HCT116 (cell line): ENCODE measurements at regions not wholly inside any gene's neighbourhood (a gene's known extent, or its start where the extent isn't known, plus 50 kb on each side); places are given as distances from the start of the nearest gene placed in this dataset.

Source experiments
- ATAC-seq: fragments of 200-7000 bp; cut with Tn5 transposase; 2 replicates; pipeline ENCODE4 v1.9.1; 2020; ENCODE audit warnings: mild to moderate bottlenecking, moderate library complexity
- BruUV-seq: library from RNA; stranded (reverse); fragments of 400-500 nt; replicated peaks from 2 replicates; lab custom pipeline; 2021; lab: Mats Ljungman, UMichigan
- CTCF ChIA-PET: fragments of 300-600 bp; sonication (Branson Sonifier 250); formaldehyde crosslinking; loops from one replicate; lab custom pipeline; 2021; ENCODE audit warnings: antibody characterized with exemption; lab: Charles Lee
- POLR2A ChIA-PET: fragments of 300-600, 350-600 bp; sonication (Branson Sonifier 250); formaldehyde crosslinking; loops from one replicate; lab custom pipeline; 2021; ENCODE audit warnings: antibody characterized with exemption; lab: Charles Lee
- RAD21 ChIA-PET, 2 experiments: fragments of 300-600 bp; sonication (Branson Sonifier 250); formaldehyde crosslinking; loops; one replicate each; lab custom pipeline; 2023; ENCODE audit warnings: low total read pairs in 2 of 2; ENCODE audit not compliant: uncharacterized antibody in 2 of 2, unreplicated experiment in 2 of 2, low non-redundant PET in 1 of 2; lab: Charles Lee
- DNase-seq: peaks from one replicate; pipeline ENCODE4 v3.0.0-alpha.2; 2010; ENCODE audit warnings: low read depth, low spot score
- H2AFZ ChIP-seq: fragments of 200-600 bp; shearing (Covaris generic), sonication (generic); 2 replicates; pipeline ENCODE4 v1.6.1; 2017; ENCODE audit warnings: low read depth, mixed run types, mixed read lengths, antibody characterized with exemption, low read length; ENCODE audit not compliant: poor library complexity, severe bottlenecking
- H3K27ac ChIP-seq: 2 replicates; pipeline ENCODE4 v1.5.1; 2012; ENCODE audit warnings: low read depth, low read length
- H3K27me3 ChIP-seq: fragments of 200-600 bp; sonication (generic); 2 replicates; pipeline ENCODE4 v1.6.1; 2016; ENCODE audit warnings: mixed run types, low read length, mixed read lengths; ENCODE audit not compliant: insufficient read depth
- H3K36me3 ChIP-seq, 2 experiments: fragments of 200-500 bp in 1 of 2; fragments of 200-600 bp in 1 of 2; sonication (Bioruptor generic) in 1 of 2; sonication (generic) in 1 of 2; 2 replicates each; pipeline versions ENCODE4 v1.5.1 to v1.6.1; 2014 to 2016; ENCODE audit warnings: low read length in 2 of 2, inconsistent platforms in 1 of 2, mixed read lengths in 1 of 2, mixed run types in 1 of 2; ENCODE audit not compliant: insufficient read depth in 2 of 2, control insufficient read depth in 1 of 2
- H3K4me1 ChIP-seq, 2 experiments: fragments of 200-600 bp in 1 of 2; sonication (generic) in 1 of 2; 2 replicates each; pipeline versions ENCODE4 v1.5.1 to v1.6.1; 2012 to 2017; ENCODE audit warnings: low read length in 2 of 2, inconsistent platforms in 1 of 2, mild to moderate bottlenecking in 1 of 2, mixed read lengths in 1 of 2, mixed run types in 1 of 2, moderate library complexity in 1 of 2; ENCODE audit not compliant: insufficient read depth in 2 of 2, control insufficient read depth in 1 of 2
- H3K4me2 ChIP-seq: fragments of 200-600 bp; sonication (generic); 2 replicates; pipeline ENCODE4 v1.6.1; 2017; ENCODE audit warnings: mixed run types, low read length, mixed read lengths
- H3K4me3 ChIP-seq, 2 experiments: fragments of 200-600 bp in 1 of 2; sonication (generic) in 1 of 2; replicated peaks in 1 of 2; 2 replicates each; pipeline ENCODE4 v1.5.1; 2011 to 2016; ENCODE audit warnings: low read length in 2 of 2, control low read depth in 1 of 2, low read depth in 1 of 2, mild to moderate bottlenecking in 1 of 2, mixed read lengths in 1 of 2, mixed run types in 1 of 2
- H3K79me2 ChIP-seq: fragments of 200-600 bp; sonication (generic); 2 replicates; pipeline ENCODE4 v1.6.1; 2017; ENCODE audit warnings: mild to moderate bottlenecking, mixed run types, low read length, moderate library complexity, mixed read lengths; ENCODE audit not compliant: insufficient read depth
- H3K9ac ChIP-seq: fragments of 200-600 bp; sonication (generic); 2 replicates; pipeline ENCODE4 v1.6.1; 2016; ENCODE audit warnings: low read length, mixed read lengths
- H3K9me2 ChIP-seq: fragments of 200-600 bp; sonication (generic), shearing (Covaris generic); 2 replicates; pipeline ENCODE4 v1.6.1; 2017; ENCODE audit warnings: mixed run types, mild to moderate bottlenecking, moderate library complexity; ENCODE audit not compliant: insufficient read depth
- H3K9me3 ChIP-seq, 2 experiments: fragments of 200-500 bp in 1 of 2; fragments of 200-600 bp in 1 of 2; sonication (Bioruptor generic) in 1 of 2; sonication (generic) in 1 of 2; 2 replicates each; pipeline ENCODE4 v1.6.1; 2014 to 2017; ENCODE audit warnings: low read length in 2 of 2, mixed read lengths in 2 of 2, inconsistent platforms in 1 of 2, low read depth in 1 of 2, mild to moderate bottlenecking in 1 of 2, mixed run types in 1 of 2, moderate library complexity in 1 of 2; ENCODE audit not compliant: control insufficient read depth in 1 of 2, insufficient read depth in 1 of 2
- H4K20me1 ChIP-seq: fragments of 200-600 bp; sonication (generic), shearing (Covaris generic); 2 replicates; pipeline ENCODE4 v1.6.1; 2017; ENCODE audit warnings: mixed run types, mild to moderate bottlenecking, moderate library complexity; ENCODE audit not compliant: insufficient read depth
- CBX3 ChIP-seq: IDR thresholded peaks from 2 replicates; pipeline ENCODE4 v1.6.1; 2012; ENCODE audit warnings: low read depth
- EGR1 ChIP-seq: IDR thresholded peaks from 2 replicates; pipeline ENCODE4 v1.6.1; 2012; ENCODE audit warnings: low read depth
- ELF1 ChIP-seq: IDR thresholded peaks from 2 replicates; pipeline ENCODE4 v1.6.1; 2012; ENCODE audit warnings: low read depth, borderline replicate concordance
- FOSL1 ChIP-seq: IDR thresholded peaks from 2 replicates; pipeline ENCODE4 v1.6.1; 2012; ENCODE audit warnings: low read depth
- JUND ChIP-seq: IDR thresholded peaks from 2 replicates; pipeline ENCODE4 v1.6.1; 2012
- POLR2A ChIP-seq: IDR thresholded peaks from 2 replicates; pipeline ENCODE4 v1.7.0; 2011; ENCODE audit warnings: borderline replicate concordance; ENCODE audit not compliant: insufficient read depth, insufficient read length; ENCODE audit errors: extremely low read depth
- POLR2AphosphoS5 ChIP-seq: IDR thresholded peaks from 2 replicates; pipeline ENCODE4 v1.6.1; 2011; ENCODE audit warnings: mild to moderate bottlenecking, low read depth, low read length, moderate library complexity
- RAD21 ChIP-seq: IDR thresholded peaks from 2 replicates; pipeline ENCODE4 v1.6.1; 2012; ENCODE audit warnings: low read depth, mild to moderate bottlenecking
- REST ChIP-seq: IDR thresholded peaks from 2 replicates; pipeline ENCODE4 v1.6.1; 2012; ENCODE audit warnings: low read depth
- SRF ChIP-seq: IDR thresholded peaks from 2 replicates; pipeline ENCODE4 v1.6.1; 2012; ENCODE audit warnings: low read depth
- ZNF274 ChIP-seq: fragments of 200-500 bp; sonication (Bioruptor generic); IDR thresholded peaks from 2 replicates; pipeline ENCODE4 v1.6.1; 2014; ENCODE audit warnings: mild to moderate bottlenecking, low read depth, low read length, inconsistent platforms
- intact Hi-C: fragments of 100-400 bp; cut with micrococcal nuclease; formaldehyde crosslinking; loops from 2 replicates; pipeline ENCODE4 v1.10.0; 2022
- TF ChIP-seq, protein P1 (sequence below), 3 experiments: fragments of 200-600 bp in 1 of 3; sonication (generic) in 1 of 3; IDR thresholded peaks in 2 of 3; conservative IDR thresholded peaks in 1 of 3; 2 replicates each; pipeline ENCODE4 v1.5.1; 2012 to 2017; ENCODE audit warnings: low read depth in 2 of 3, low read length in 2 of 3, antibody characterized with exemption in 1 of 3, borderline replicate concordance in 1 of 3, control low read depth in 1 of 3, mild to moderate bottlenecking in 1 of 3, mixed read lengths in 1 of 3, mixed run types in 1 of 3, moderate library complexity in 1 of 3; ENCODE audit not compliant: insufficient read depth in 1 of 3
- TF ChIP-seq, protein P2 (sequence below): IDR thresholded peaks from 2 replicates; pipeline ENCODE4 v1.6.1; 2012

GRCh38 chr2:41779888-41780287, 267.9 kb upstream of the PKDCC start:
- Histone ChIP-seq H3K79me2 (no peaks in the 10 kb centered on the region), H3K36me3 (no peaks in the 10 kb centered on the region), H3K9me2 (no peaks in the 10 kb centered on the region), H3K9me3 (no peaks in the 10 kb centered on the region), H3K4me3 (no peak overlapping the region), H2AFZ (no peak overlapping the region), H3K27me3 (peaks cover 9% of the 10 kb centered on the region), H3K27ac (no peak overlapping the region), H3K4me2 (no peak overlapping the region), H3K9ac (no peak overlapping the region), H3K4me1 (no peaks in the 10 kb centered on the region), H4K20me1 (no peaks in the 10 kb centered on the region)
- no peak for TF ChIP-seq ELF1
- no peak for TF ChIP-seq ZNF274
- no peak for TF ChIP-seq RAD21
- no peak for TF ChIP-seq POLR2A
- TF ChIP-seq EGR1, result no peak
- TF ChIP-seq JUND, result no peak
- no peak for TF ChIP-seq REST
- no peak for TF ChIP-seq CBX3
- TF ChIP-seq, protein P1, sequence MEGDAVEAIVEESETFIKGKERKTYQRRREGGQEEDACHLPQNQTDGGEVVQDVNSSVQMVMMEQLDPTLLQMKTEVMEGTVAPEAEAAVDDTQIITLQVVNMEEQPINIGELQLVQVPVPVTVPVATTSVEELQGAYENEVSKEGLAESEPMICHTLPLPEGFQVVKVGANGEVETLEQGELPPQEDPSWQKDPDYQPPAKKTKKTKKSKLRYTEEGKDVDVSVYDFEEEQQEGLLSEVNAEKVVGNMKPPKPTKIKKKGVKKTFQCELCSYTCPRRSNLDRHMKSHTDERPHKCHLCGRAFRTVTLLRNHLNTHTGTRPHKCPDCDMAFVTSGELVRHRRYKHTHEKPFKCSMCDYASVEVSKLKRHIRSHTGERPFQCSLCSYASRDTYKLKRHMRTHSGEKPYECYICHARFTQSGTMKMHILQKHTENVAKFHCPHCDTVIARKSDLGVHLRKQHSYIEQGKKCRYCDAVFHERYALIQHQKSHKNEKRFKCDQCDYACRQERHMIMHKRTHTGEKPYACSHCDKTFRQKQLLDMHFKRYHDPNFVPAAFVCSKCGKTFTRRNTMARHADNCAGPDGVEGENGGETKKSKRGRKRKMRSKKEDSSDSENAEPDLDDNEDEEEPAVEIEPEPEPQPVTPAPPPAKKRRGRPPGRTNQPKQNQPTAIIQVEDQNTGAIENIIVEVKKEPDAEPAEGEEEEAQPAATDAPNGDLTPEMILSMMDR (IDR thresholded peaks at IDR 0.05 in 2 of 3, conservative IDR thresholded peaks at IDR 0.05 in 1 of 3; ENCODE audit: borderline replicate concordance in 1 of 3, insufficient read depth in 1 of 3, low read depth in 2 of 3, low read length in 2 of 3), result no peak
- no peak for TF ChIP-seq FOSL1
- no peak for TF ChIP-seq SRF
- TF ChIP-seq, protein P2, sequence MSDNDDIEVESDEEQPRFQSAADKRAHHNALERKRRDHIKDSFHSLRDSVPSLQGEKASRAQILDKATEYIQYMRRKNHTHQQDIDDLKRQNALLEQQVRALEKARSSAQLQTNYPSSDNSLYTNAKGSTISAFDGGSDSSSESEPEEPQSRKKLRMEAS, result no peak
- TF ChIP-seq POLR2AphosphoS5, result no peak
- CTCF ChIA-PET, result interaction anchor here (2.6 kb wide), 1 partner anchor 1866 kb away, joined by 10 read pairs; no protein-coding TSS in a partner anchor
- intact Hi-C loops, result loop anchor here (10.0 kb wide), 1 partner anchor 1945 kb away; no protein-coding TSS in a partner anchor
- RAD21 ChIA-PET, result no interaction called here
- no TSS peak for BruUV-seq
- DNase-seq (no peak), ATAC-seq (no peak)
- POLR2A ChIA-PET, result no interaction called here
